ENCODE measurements at regions not wholly inside any gene's neighbourhood (a gene's known extent, or its start where the extent isn't known, plus 50 kb on each side); places are given as distances from the start of the nearest gene placed in this dataset.

DNA sequence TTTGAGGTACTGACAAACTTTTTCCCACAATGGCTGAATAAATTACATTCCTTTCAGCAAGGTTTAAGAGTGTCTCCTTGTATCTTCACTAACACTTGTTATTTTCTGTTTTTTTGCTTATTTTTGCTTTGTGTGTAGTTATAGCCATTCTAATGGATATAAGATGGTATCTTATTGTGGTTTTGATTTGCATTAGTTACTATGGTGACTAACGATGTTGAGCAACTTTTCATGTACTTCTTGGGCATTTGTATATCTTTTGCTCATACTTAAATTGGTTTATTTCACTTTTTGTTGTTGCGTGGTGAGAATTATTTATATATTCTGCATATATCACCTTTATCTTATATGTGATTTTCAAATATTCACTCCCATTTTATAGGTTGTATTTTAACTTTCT, 79.9 kb upstream of the FSIP2 start:
- TF ChIP-seq, protein P1, sequence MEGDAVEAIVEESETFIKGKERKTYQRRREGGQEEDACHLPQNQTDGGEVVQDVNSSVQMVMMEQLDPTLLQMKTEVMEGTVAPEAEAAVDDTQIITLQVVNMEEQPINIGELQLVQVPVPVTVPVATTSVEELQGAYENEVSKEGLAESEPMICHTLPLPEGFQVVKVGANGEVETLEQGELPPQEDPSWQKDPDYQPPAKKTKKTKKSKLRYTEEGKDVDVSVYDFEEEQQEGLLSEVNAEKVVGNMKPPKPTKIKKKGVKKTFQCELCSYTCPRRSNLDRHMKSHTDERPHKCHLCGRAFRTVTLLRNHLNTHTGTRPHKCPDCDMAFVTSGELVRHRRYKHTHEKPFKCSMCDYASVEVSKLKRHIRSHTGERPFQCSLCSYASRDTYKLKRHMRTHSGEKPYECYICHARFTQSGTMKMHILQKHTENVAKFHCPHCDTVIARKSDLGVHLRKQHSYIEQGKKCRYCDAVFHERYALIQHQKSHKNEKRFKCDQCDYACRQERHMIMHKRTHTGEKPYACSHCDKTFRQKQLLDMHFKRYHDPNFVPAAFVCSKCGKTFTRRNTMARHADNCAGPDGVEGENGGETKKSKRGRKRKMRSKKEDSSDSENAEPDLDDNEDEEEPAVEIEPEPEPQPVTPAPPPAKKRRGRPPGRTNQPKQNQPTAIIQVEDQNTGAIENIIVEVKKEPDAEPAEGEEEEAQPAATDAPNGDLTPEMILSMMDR (IDR thresholded peaks at IDR 0.05) = no peak
- no peak for TF ChIP-seq POLR2A (IDR thresholded peaks at IDR 0.05)

Measured in testis (tissue), 2 donors.